NOMO-1 treated with DMSO at 0.1 percent for 48 hours (cell line): ENCODE measurements at regions not wholly inside any gene's neighbourhood (a gene's known extent, or its start where the extent isn't known, plus 50 kb on each side); places are given as distances from the start of the nearest gene placed in this dataset.

Source experiments
- DNase-seq: peaks from one replicate; lab custom pipeline; 2025; ENCODE audit not compliant: unreplicated experiment; lab: John Stamatoyannopoulos, UW

DNA sequence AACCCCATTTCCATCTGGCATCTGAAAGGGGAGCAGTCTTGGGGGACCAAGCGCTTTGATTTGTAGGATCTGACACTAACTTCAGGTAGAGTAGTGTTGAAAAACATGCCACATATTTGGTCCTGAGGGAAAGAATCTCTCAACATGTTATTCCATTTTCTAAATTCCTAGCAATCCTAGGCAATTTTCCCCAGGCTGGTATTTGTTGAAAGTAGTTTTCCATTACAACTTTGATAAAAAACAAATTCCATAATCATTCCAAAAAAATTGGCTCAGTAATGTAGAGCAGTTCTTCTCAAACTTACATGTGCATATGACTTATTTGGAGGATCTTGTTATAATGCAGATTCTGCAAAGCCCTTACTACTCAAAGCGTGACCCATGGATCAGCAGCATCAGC lies 477.9 kb downstream of the ACTL7B start:
- DNase-seq, result no peak

DNA sequence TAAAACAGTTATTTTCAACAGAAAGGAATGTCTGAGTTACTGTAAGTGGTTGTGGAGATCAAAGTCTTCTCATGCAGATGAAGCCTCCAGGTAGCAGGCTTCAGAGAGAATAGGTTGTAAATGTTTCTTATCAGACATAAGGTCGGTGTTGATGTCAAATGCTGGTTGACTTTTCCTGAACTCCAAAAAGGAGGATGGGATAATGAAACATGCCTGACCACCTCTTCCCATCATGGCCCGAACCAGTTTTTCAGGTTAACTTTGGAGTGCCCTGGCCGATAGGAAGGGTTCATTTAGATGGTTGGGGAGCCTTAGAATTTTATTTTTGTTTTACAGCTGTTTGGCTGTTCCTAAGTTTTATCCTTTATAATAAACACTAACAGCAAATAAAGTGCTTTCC lies 478.4 kb downstream of the ACTL7B start:
- DNase-seq, result no peak

- DNase-seq, result no peak
Measured at GRCh38 chr9:108376140-108376539, 479.6 kb downstream of the ACTL7B start.

DNA sequence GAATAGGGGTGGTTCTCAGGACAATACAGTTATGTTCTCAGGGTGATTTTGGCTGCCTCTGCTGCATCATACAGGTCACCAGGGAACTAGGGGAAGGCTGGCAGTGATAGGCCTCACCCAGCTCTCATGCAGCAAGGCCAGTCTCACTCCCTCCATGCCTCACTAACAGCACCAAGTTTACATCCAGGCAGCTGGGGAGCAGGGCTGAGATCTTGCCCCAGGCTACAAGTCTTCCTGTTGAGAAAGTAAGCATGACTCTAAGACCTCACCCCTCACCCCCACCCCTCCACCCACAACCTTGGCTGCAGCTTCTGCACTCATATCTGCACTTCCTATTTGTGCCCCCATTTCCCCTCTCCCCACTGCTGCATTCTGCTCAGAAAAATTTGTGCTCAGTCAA lies 481.2 kb downstream of the ACTL7B start:
- no peak for DNase-seq

GRCh38 chr9:108367188-108367587 lies 488.6 kb downstream of the ACTL7B start:
- DNase-seq, result no peak

DNA sequence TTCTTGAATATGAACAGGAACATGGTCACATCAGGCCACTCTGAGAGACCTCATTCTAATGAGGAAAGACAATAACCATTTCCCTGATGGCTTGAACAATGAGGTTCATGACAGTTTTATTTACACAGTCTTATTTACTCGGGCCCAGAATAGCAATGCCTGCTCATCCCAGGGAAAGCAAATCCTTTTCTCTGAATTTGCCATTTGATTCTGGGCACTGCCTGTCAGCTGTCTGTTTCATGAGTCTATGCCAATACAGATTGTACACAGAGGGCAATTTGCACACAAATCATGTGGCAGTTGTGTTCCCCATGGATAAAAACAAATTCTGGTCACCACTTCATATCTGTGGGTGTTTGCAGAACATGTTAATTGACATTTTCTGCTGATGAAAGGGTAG lies 492.5 kb downstream of the ACTL7B start:
- no peak for DNase-seq

- no peak for DNase-seq
Measured at GRCh38 chr9:108360304-108360703, 495.5 kb downstream of the ACTL7B start.

- DNase-seq, result no peak
Measured at GRCh38 chr9:108356806-108357205, 499.0 kb downstream of the ACTL7B start.

- DNase-seq, result no peak
Measured at GRCh38 chr9:108351571-108351970, 504.2 kb downstream of the ACTL7B start.

GRCh38 chr9:108347463-108348188 lies 508.2 kb downstream of the ACTL7B start:
- no peak for DNase-seq

- DNase-seq, result no peak
Measured at GRCh38 chr9:108345826-108346225, 510.0 kb downstream of the ACTL7B start.

- no peak for DNase-seq
Measured at GRCh38 chr9:108339251-108339650, 516.5 kb downstream of the ACTL7B start.

DNA sequence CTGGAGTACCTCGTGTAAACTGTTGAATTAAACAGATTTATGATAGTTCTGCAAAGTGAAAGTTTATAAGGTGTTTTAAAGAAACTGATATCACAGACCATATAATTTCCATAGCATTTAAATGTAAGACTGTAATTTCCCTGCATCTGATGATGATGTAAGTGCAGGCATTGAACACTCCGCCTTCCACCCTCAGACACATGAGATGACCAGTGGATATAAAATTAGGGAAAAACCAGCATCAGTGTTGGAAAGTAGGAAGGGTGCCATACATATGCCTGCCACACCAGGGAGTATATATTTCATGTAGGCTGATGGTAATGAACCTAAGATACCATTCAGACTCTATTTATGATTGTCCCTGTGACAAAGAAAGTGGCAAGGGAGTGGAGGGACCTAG lies 519.2 kb downstream of the ACTL7B start:
- no peak for DNase-seq

- no peak for DNase-seq
Measured at GRCh38 chr9:108333530-108333983, 522.2 kb downstream of the ACTL7B start.

DNA sequence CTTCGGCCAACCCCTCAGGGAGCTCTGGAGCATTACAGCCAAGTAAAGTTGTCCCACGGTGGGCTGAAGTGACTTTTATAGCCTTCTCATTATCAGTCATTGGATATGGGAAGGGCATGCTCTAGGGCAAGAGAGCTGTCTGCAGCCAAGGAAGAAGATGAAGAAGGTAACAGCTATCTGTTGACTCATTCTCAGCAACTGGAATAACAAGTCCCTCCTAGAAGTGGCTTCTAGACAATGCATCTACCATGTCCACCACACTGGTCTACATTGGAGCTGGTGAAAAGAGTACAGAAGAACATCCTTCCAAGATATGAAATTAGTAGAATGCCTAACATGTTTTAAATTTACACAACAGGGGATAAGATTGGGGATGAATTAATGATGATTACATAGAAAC lies 524.2 kb downstream of the ACTL7B start:
- DNase-seq, result no peak

DNA sequence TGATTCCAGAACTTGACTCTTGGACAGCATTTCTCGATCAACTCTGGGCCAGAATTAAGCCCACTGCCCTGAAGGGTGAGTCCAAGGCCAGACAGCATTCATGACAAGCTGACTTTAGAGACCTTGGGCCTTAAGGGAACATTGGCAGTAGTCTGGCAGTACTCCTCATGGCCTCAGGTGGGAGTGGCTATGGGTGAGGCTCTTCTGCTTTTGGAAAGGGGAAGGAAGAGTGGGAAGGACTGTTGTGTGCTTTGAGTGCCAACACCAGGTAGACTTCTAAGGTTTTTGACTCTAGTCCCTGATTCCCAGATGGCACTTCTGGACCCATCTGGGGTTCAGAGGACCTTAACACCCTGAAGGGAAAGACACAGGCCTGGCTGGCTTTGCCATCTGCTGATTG lies 530.4 kb downstream of the ACTL7B start:
- no peak for DNase-seq

DNA sequence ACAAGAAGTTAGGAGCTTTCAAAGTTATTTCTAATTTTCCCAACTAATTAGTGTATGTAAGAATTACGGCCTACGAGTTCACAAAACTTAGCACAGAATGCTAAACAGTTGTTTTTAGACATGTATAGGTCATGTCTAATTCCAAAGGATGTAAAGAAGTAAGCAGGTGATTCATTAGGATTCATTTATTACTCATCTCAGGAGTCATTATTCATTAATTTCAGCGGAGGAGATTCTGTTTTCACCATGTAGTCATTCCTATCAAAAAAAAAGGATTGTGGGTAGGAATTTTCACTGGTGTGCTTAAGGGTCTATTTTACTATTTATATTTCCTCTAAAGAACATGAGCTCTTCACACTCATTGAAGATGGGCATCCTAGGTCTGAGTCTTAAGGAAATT lies 532.2 kb downstream of the ACTL7B start:
- no peak for DNase-seq

DNA sequence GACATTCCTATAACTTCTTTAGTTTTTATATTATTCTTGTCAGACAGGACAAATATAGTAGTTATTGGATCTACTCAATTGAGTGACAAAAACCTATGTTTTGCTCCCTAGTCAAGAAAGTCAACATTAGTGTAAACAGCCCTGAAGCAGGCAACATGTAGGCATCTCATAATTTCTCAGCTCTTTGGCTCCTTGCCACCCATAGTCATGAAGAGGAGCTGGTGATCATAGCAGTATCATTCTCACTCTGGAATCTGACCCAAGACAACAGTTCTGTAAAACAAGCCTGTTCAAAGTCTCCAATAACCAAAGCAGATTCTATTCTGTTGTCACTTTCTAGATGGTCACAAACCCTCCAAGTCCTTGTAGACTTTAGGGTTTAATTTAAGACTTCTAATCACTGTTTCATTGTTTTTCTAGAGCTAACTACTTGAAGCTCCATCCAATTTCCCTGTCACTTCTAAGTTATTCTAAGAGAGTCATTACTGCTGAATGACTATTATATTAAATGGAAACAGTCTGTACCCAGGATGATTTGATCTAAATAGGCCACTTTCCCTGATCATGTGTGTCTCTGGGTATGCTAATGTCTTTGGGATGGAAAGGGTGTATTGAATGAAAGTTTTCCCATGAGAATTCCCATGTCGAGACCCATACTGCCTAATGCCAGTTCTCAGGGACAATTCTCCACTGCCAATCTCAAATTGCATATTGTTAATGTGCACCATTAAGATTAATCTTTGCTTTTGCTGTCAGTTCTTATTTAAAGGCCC lies 533.3 kb downstream of the ACTL7B start:
- DNase-seq, result no peak

GRCh38 chr9:108316630-108317029 lies 539.2 kb downstream of the ACTL7B start:
- peak; percentile 60 for DNase-seq

GRCh38 chr9:108316066-108316465 lies 539.7 kb downstream of the ACTL7B start:
- DNase-seq, result no peak

DNA sequence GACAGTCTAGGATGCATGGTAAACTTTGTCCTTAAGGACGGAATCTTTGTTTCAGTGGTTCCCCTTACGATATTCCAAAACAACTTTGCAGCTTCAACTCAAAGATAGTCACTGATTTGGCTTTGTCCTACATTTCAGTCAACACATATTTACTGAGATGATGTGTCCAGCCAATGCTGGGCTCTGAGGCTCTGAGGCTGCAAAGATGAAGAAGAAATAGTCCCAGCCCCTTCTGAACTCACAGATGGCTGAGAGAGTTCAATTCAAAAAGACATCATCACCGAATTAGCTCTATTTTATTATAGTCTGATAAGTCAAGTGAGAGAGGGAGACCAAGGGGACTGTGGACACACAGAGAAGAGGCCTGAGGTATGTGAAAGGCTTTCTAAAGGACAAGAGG lies 544.0 kb downstream of the ACTL7B start:
- no peak for DNase-seq

DNA sequence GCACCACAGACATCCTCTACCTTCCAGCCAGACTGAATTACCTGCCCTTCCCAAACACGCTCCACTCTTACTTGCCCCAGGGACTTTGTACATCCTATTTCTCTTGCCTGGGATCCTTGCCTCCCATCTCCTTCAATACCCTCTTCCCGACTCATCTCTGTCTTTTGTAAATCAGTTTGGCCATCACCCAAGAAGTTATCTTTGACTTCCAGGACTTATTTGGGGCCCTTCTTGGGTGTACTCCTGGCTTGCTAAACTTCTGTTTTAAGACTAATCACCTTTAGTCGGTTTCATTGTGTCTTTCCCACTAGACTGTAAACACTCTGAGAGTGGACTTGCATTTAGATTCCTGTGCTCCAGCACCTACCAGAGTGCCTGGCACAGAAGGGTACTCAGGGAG lies 545.6 kb downstream of the ACTL7B start:
- no peak for DNase-seq
